GM19397 (cell line): ENCODE measurements at regions not wholly inside any gene's neighbourhood (a gene's known extent, or its start where the extent isn't known, plus 50 kb on each side); places are given as distances from the start of the nearest gene placed in this dataset.
"Not testable (repeated sequence)": the region's sequence is repeated elsewhere in the genome, so short reads cannot be mapped to it uniquely, and the experiment has no call there.

Experiments
- ATAC-seq: cut with Tn5 transposase; IDR thresholded peaks from one replicate; pipeline ENCODE4 v1.9.1; 2021; ENCODE audit warnings: mild to moderate bottlenecking, moderate library complexity; ENCODE audit not compliant: unreplicated experiment

DNA sequence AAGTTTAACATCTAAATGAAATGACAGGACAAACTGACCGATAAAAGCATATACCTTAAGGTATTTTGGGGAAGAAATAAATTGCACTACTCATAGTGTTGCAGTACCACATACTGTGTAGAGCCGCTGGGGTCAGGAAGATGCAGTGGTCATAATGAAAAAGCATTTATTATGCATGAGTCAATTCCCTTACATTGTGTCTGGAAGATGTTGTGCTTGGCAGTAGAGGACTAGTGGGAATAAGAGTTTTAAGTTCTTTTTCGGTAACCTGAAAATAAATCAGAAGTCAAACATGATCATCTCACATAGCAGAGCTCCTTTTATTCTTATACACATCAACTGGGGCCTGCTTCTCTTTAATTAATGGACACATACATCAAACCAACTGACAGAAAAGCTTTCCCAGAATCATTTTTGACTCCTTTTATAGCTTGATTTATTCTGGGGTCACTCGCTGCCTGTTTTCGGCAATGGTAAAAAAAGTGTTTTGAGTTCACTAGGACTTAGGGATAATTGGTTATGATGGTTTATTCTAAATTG is 262.5 kb upstream of the CHD1 start:
- ATAC-seq = no peak

GRCh38 chr5:99187611-99188010 is 258.8 kb upstream of the CHD1 start:
- ATAC-seq = no peak

DNA sequence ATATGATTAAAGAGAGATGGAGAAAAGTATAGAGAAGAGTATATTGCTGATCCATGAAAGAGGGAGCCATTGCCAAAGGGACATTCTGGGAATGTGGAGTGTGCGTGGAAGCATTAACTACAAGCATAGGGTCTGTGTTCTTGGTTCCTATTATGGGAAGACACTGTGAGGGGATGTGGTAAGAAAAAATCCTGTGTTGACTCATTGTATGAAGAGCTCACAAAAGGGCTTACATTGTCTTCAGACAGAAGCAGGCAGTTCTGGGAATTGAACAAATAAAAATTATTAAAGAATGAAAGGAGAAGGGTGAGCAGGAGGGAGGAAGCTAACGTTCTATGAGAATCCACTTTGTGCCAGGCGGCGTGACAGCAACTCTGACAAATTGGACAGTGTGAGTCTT is 250.4 kb upstream of the CHD1 start:
- no peak for ATAC-seq

GRCh38 chr5:99177796-99178195 is 249.0 kb upstream of the CHD1 start:
- no peak for ATAC-seq

DNA sequence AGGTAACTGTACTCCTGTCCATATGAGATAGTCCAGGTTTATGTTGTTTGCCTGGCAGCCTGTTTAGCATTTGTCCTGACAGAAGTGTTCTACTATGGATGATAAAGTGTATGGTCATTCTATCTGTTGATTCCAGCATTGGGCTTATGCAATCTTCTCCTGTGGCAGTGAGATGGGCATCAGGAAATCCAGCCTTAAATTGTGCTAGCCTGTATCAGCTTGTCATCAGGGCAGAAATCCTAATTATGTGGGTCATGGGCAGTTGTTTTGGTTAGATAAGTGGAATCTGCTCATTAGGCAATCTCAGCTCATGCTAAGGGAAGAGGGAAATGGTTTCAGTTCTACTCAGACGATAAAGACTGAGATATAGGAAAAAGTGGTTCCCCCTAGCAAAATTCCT is 247.4 kb upstream of the CHD1 start:
- ATAC-seq = no peak

- no peak for ATAC-seq
These were observed 240.5 kb upstream of the CHD1 start for GRCh38 chr5:99169309-99169708.

- not testable (repeated sequence) for ATAC-seq
These were observed 232.7 kb upstream of the CHD1 start for GRCh38 chr5:99161538-99161937.

GRCh38 chr5:99156688-99157087 is 227.9 kb upstream of the CHD1 start:
- no peak for ATAC-seq

DNA sequence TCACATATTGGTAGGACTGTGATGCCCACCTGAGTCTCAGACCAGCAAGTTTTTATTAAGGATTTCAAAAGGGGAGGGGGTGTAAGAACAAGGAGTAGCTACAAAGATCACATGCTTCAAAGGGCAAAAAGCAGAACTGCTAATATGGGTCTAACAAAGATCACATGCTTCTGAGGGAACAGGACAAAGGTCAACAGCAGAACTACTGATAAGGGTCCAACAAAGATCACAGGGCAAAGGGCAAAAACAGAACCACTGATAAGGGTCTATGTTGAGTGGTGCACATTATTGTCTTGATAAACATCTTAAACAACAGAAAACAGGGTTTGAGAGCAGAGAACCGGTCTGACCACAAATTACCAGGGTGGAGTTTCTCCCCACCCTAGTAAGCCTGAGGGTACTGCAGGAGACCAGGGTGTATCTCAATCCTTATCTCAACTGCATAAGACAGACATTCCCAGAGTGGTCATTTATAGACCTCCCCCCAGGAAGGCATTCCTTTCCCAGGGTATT is 214.5 kb upstream of the CHD1 start:
- ATAC-seq = not testable (repeated sequence)

- ATAC-seq = no peak
These were observed 212.8 kb upstream of the CHD1 start for GRCh38 chr5:99141534-99142128.

GRCh38 chr5:99138911-99139310 is 210.1 kb upstream of the CHD1 start:
- ATAC-seq = no peak

- ATAC-seq = no peak
These were observed 205.1 kb upstream of the CHD1 start for GRCh38 chr5:99133921-99134320.

GRCh38 chr5:99129768-99130501 is 201.1 kb upstream of the CHD1 start:
- ATAC-seq = no peak

GRCh38 chr5:99122976-99123375 is 194.2 kb upstream of the CHD1 start:
- ATAC-seq = no peak

DNA sequence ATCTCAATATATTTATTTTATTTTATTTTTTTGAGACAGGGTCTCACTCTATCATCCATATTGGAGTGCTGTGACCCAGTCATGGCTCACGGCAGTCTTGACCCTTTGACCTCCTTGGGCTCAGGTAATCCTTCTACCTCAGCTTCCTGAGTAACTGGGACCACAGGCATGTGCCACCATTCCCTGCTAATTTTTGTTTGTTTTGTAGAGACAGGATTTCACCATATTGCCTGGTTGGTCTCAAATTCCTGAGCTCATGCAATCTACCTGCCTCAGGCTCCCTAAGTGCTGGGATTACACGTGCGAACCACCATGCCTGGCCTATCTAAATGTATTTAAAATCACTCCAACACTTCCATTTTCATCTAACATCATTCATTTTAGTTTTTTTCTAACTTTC is 190.5 kb upstream of the CHD1 start:
- ATAC-seq = no peak

DNA sequence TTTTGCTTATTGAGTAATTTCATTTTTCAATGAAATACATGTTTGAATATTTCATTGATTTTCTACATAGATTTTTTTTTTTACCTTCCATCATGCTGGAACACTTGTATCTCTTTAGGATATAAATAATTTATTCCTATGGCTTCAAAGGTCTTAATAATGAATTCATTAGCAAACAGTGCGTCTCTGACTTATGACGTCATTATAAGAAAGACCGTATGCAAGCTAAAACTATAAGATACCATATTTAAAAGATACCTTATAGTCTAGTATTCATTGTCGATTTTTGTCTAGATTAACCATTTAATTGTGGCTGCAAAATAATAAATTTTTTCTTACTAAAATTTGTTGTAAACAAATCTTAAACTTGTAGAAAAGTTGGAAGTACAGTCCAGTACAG is 187.7 kb upstream of the CHD1 start:
- ATAC-seq = no peak

DNA sequence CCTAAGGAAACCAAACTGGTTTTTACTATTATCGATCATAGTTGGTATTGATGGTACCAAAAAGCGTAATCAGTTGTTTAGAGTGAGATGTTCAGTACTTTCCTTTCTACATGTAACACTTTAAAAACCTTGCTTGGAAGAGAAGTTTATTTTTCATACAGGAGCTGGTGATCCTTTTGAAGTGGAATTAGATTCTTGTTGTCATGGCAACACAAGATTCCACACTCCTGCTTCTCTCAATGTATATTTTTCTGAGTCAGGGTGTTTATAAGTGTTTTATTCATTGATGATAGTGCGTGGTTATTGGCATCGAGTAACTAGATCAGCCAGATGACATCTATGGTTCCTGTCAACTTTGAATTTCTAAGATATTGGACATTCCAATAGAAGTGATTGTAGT is 181.1 kb upstream of the CHD1 start:
- ATAC-seq = no peak

DNA sequence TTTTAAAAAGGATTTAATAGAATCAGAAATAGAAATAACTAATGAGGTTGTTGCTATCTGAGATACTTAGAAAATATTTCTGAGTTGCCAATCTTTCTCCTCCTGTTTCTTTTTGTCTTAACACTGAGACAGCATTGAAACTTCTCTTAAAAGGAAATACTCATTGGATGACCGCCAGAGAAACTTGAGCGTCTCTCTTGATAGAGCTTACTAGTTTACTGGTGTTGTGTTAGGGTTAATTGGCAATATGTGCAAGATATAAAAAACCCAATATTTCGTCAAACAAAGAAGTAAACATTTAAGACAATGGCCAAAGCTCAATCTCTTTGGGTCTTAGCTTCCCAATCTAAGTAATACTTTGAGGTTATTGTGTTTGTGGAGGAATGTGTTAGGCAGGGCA is 176.4 kb upstream of the CHD1 start:
- no peak for ATAC-seq

DNA sequence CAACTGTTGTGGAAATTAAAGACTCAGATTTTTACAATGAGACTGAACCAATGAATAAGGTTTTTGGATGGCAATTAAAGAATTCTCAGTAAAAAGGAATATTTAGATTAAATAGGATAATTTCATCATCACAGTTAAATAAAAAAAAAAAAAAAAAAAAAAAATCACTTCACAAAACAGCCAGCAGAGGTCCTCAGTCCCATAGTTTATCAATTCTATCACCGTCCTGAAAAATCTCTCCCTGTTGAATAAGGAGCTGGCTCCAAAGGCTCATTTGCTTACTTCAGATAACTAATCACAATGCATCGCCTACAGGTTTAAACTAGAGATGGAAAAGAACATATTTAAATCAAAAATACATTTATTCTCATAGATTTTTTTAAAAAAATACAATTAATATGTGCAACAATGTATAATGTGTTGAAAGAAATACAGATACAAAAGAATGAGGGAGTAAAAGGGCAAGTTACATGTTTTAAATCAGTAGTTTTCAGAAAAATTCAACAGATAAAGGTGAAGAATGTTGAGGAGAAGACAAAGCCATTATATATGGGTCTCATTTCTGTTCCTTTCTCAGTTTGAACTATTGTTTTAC is 175.8 kb upstream of the CHD1 start:
- ATAC-seq = no peak

GRCh38 chr5:99102073-99102697 is 173.4 kb upstream of the CHD1 start:
- no peak for ATAC-seq

- no peak for ATAC-seq
These were observed 170.9 kb upstream of the CHD1 start for GRCh38 chr5:99099691-99100090.
